ENCODE measurements at regions not wholly inside any gene's neighbourhood (a gene's known extent, or its start where the extent isn't known, plus 50 kb on each side); places are given as distances from the start of the nearest gene placed in this dataset.
"Not testable (repeated sequence)": the region's sequence is repeated elsewhere in the genome, so short reads cannot be mapped to it uniquely, and the experiment has no call there.

- no peak for DNase-seq (ENCODE audit: low read depth in 2 of 2)
Measured at GRCh38 chr2:172287190-172287589, 140.2 kb upstream of the ITGA6 start.

DNA sequence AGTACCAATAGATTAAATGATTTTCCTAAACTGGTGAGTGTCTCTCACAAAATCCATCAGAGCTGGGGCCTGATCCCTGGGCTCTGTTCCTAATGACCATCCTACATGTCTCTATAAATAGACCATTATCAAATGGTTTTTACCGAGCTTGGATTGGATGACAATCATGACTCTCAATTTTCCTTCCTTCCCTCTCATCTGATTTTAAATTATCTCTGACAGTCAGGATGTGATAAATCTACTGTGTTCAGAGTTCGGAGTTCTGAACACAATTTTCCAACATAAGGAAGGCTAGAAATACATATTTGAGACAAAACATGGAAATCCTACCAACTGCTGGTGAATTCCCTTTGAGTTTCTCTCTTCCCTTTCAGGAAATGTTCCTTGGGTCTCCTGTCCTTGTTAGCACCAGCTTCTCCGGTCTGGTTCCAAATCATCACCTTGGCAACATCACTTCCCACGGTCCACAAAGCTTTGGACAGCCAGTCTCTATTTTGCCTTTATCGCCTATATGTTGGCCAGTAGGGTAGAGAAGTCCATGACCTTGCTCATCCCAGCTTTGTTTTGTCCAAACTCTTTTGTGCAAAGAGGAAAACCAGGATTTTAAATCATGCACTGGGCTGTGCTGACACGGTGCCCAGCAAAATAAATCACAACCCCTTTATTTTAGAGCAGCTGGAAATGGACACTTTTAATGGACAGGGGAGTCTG is 139.6 kb upstream of the ITGA6 start:
- no peak for DNase-seq (ENCODE audit: low read depth in 2 of 2)

DNA sequence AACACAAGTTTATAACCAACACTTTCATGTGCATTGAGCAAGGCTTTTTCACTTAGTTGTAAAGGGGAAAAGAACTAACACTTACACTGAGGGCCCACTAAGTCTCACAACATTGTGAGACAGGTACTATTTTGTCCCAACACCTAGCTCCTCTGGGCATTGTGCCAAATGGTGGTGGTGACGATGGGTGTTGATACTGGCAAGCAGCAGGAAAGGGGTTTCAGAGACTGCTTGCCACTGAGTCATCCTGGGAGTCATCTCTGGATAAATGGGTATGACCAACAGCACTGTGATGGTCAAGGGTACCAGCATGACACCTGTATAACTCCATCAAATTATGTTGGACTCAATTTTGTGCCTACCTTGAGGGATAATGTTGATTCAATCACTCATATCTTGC is 138.8 kb upstream of the ITGA6 start:
- no peak for DNase-seq (ENCODE audit: low read depth in 2 of 2)

DNA sequence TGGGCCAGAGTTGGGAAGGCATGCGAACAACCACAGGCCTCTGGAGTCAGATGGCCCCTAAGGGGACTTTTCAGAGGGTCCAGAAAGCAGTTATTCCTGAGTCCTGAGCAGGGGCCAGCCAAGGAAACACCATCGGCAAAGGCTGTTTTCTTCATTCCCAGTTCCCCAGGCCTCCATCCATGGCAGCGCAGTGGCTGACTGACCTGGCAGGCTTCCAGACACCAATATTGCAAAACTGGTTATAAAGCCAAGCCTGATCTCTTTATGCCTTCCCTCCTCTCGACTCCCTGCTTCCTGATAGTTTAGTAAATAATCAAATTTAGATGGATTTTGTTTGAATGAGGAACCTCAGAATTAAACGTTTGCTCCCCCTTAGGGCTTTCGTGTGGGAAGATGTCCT is 133.4 kb upstream of the ITGA6 start:
- no peak for DNase-seq (ENCODE audit: low read depth in 2 of 2)

DNA sequence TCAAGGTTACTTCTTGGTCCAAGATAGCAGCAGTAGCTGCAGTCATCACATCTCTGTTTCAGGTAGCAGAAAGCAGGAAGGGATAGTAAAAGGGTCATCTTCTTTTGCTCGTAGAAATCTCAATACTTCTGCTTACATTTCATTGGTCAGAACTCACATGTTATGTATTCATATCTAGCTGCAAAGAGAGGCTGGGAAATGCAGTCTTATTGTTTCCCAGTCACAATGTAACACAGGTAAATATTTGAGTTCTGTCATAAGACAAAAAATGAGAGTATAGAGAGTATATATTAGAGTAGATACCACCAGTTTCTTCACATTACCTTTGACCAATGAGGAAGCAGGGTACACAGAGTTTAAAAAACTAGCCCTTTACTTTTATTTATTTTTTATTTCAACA is 132.4 kb upstream of the ITGA6 start:
- DNase-seq (ENCODE audit: low read depth in 2 of 2): no peak

DNA sequence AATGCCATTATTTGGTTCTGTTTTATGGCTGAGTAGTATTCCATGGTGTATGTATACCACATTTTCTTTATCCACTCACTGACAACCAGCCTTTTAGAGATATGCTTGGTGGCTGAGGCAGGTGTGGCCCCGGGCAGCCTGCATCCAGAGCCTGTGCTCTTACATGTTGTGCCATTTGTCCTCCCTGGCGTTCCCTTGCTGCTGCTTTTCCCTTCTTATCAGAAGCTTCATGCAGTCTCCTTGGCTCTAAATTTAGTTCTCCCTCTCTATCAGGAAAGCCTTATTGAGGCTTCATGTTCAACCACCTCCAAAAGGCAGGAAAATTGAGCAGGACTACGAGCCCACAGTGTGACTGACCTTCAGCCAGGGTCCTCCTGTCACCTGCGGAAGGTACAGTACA is 131.7 kb upstream of the ITGA6 start:
- DNase-seq (ENCODE audit: low read depth in 2 of 2): no peak

DNA sequence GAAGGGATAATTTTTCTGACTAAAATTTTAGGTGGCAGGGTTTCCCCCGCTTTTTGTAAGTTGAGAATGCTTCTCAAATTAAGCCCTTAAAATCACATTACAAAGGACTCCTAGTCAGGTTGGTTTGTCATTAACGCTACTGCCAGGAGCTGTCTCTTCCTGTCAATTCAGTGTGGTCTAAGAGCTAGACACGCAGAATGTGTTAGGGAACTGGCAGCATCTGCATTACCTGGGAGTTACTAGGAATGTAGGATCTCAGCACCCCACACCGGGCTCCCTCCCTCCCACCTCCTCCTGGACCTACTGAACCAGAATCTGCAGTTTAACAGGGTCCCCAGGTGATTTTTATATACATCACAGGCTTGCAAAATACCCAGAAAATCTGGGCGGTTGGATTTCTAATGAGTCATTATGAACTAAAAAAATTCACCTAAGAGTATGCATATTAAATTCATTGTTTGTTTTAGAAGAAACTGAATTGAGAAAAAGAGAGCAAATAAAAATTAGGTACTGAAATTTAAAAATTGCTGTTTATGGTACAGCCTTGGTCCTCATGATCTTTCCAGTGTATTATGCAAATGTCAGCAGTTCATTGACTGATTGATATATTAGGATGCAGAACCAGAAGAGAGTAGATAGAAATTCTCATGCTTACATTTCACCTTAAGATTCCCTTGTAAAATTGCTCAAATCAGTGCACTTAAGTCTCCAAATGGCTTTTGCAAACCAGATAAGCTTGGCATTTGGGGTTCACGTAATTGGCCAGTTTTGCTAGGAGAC is 130.9 kb upstream of the ITGA6 start:
- DNase-seq (ENCODE audit: low read depth in 2 of 2): no peak

GRCh38 chr2:172297531-172297930 is 129.9 kb upstream of the ITGA6 start:
- DNase-seq (ENCODE audit: low read depth in 2 of 2): no peak

- no peak for DNase-seq (ENCODE audit: low read depth in 2 of 2)
Measured at GRCh38 chr2:172297950-172298349, 129.4 kb upstream of the ITGA6 start.

GRCh38 chr2:172299741-172300140 is 127.6 kb upstream of the ITGA6 start:
- no peak for DNase-seq (ENCODE audit: low read depth in 2 of 2)

DNA sequence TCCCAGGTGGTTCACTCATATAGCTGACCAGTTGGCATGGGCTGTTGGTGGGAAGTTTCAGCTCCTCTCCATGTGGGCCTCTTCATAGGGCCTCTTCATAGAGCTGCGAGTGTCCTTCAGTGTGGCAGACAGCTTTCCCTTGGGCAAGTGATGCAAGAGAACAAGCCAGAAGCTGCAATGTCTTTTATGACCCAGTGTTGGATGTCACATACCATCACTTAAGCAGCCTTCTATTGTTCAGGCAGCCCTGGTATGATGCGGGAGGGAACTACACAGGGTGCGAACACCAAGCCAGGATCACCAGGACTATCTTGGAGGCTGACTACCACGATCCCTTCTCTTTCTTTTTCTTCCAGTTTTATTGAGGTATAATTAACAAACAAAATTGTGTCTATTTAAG is 126.5 kb upstream of the ITGA6 start:
- no peak for DNase-seq (ENCODE audit: low read depth in 2 of 2)

- no peak for DNase-seq (ENCODE audit: low read depth in 2 of 2)
Measured at GRCh38 chr2:172305066-172305465, 122.3 kb upstream of the ITGA6 start.

- no peak for DNase-seq (ENCODE audit: low read depth in 2 of 2)
Measured at GRCh38 chr2:172307800-172308199, 119.6 kb upstream of the ITGA6 start.

GRCh38 chr2:172308253-172308935 is 119.0 kb upstream of the ITGA6 start:
- no peak for DNase-seq (ENCODE audit: low read depth in 2 of 2)

DNA sequence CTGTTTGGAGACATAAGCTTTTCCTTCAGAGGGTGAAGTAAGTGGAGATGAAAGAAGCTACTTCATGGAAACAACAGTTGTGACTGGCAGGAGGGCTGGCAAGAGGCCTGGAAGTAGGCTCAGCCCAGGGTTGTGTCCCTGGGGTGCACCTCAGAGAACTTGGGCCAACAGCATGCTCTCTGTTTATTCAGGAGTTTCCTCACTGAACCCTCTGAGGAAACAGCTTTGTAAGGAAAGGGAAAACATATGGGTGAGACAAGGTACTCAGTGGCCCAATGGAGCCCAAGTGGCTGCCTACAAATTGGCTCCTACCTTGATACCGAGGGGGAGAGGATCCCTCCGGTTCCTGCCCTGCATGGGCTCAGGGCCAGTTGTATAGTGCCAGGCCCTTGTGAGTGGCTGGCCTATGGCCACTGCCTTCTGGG is 115.5 kb upstream of the ITGA6 start:
- no peak for DNase-seq (ENCODE audit: low read depth in 2 of 2)

DNA sequence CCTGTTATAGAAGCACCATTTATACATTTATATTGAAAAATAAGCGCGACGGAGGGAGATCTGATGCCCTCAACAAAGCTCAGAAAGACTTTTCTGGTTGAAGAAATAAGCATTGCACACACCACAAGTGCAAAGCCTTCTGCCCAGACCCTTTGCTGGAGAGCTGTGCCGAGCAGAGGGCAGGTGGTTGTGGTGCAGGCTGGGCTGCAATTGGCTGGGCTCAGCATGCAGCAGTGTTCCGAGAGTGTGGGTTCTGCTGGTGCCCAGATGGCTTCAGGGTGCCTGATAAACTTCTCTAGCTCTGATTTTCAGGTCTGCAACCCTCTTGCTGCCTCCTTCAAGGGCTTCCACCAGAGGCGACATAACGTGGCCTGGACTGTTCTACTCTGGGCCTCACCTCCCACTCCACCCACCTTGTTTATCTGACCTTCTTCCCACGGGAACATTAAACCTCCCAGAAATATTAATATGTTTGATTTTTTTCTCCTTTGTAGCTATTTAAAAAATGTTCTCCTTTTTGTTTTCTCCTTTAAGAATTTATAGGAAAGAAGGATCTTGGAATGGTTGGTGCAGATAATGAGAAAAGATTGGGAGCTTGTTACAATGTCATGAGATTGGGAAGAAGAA is 113.6 kb upstream of the ITGA6 start:
- DNase-seq (ENCODE audit: low read depth in 2 of 2): no peak

- DNase-seq (ENCODE audit: low read depth in 2 of 2): not testable (repeated sequence)
Measured at GRCh38 chr2:172315070-172315469, 112.3 kb upstream of the ITGA6 start.

DNA sequence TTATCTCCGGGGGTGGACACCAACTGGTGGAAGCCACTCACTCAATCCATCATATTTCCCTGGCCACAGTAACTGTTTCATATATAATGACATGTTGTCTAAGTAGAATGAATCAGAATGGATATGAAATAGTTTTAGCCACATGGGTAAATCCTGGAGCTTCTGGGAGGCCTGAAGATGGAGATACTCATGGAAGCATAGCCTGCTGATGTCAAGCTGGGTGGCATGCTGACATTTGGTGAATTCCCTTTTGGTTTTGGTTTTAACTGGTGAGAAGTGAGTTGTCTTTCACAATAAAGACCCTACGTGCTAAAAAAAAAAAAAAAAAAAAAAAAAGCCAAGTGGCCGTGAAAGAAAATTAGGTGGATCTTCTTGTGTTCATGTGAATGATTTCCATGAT is 105.3 kb upstream of the ITGA6 start:
- no peak for DNase-seq (ENCODE audit: low read depth in 2 of 2)

DNA sequence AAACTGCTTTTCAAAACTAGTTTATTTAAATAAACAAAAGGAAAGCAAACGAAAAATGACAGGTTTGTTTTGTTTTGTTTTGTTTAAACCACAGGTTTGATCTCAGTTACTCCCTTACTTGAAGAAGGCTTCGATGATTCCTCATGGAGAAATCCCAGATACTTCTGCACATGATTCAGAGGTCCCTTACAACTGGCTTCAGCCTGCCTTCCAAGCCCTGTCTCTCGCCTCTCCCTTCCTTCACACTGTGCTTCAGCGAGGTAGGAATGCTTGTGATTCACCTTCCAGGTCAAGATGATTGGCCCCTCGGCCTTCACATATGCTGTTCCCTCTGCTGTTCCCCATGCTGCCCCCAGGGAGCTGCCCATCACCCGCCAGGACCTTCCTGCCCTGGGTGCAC is 104.1 kb upstream of the ITGA6 start:
- no peak for DNase-seq (ENCODE audit: low read depth in 2 of 2)

DNA sequence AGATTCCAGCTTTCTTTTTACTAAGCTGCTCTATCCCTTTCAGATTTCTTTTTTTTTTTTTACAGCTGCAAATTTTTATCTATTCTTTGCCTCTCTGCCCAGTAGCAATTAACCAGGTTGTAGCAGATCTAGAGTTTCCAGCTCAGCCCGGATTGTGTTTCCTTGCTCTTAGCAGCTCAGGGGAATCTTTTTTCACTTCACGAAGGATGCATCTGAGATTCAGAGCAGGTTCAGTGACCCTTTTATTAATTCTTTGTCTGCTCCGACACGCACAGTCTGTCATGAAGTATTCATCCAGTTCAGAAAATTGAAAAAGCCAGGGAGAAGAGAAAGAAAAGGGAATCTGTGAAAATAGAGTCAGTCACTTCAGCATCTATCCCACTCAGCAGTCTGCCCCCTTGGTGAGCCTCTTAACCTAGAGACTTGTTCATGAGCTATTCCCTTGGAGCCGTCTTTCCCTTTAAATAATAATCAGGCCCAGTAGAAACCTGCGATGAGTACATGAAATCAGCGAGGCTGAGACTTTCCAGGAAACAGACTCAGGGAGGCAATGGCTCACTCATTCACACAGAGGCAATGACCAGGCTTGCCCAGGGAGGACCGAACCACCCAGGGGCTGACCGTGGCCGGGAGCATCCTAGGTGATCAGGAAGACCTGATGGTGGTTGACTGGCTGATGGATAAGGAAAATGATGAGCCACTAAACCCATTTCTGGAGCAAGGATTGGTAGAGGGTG is 103.4 kb upstream of the ITGA6 start:
- no peak for DNase-seq (ENCODE audit: low read depth in 2 of 2)

DNA sequence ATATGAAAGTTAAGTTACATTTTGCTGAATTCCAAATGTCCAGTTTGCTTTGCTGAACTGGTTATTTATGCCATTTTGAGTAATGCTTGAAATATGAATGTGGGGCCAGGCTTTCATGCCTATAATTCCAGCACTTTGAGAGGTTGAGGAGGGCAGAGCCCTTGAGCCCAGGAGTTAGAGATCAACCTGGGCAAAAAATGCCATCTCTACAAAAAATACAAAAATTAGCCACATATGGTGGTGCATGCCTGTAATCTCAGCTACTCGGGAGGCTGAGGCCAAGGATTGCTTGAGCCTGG is 101.2 kb upstream of the ITGA6 start:
- no peak for DNase-seq (ENCODE audit: low read depth in 2 of 2)

Measured in stimulated activated CD8-positive, alpha-beta memory T cell treated with anti-CD3 and anti-CD28 coated beads, Interleukin-7, amount 100 ng/mL, for 1 hour (primary cell).